ENCODE measurements at regions not wholly inside any gene's neighbourhood (a gene's known extent, or its start where the extent isn't known, plus 50 kb on each side); places are given as distances from the start of the nearest gene placed in this dataset.

DNA sequence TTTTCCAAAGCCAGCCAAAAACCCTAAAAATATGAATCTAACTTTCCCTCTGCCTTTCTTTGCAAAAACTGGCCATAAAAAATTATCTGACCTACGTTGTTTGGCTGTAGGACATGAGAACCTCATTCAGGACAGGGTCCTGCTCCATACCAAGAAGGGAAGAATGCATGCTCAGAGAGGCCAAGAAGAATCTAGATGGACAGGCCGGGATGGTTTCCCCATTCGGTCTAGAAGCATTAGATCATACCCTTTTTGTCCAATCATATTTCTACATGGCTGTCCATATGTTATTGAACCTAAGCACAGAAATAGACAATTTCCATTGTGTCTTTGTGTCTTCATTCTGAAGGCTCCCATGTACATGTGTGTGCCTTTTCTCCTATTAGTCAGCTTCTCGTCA is 2120.4 kb upstream of the PIK3C3 start:
- DNase-seq = no peak

DNA sequence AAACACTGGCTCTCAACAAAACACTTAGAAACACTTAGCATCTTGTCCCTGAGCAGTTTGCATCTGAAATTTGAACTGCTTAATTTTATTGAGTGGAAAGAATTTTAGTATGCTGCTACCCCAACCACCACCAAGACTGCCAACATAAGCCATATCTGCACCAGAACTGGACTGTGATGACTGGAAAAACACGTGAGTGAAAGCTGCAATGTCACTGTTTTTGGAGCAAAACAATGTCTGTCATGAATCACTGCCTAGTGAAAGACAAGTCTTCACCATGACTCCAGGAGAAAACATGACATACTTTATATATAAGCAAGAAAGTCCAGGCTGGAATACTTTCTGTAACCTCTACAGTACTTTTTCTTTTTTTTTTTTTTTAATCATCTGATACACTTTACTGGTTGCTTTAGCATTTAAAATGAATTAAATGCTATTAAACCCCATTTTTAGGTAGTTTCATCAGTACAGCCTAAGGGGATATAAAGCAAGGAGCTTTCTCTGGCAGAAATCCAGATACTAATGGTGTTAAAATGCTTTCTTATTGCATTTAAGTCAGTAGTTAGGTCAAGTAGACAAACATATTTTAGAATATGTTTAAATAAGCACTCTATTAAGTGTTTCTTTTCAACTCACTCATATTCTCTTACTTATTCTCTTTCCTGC is 2129.4 kb upstream of the PIK3C3 start:
- DNase-seq = no peak

DNA sequence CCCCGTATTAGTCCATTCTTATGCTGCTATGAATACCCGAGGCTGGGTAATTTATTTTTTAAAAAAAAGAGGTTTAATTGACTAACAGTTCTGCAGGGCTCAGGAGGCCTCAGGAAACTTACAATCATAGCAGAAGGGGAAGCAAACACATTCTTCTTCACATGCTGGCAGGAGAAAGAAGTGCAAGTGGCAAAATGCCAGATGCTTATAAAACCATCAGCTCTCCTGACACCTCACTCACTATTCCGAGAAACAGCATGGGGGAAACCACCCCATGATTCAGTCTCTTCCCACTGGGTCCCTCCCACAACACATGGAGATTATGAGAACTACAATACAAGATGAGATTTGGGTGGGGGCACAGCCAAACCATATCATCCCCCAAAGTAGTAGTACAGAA is 2148.5 kb upstream of the PIK3C3 start:
- no peak for DNase-seq

DNA sequence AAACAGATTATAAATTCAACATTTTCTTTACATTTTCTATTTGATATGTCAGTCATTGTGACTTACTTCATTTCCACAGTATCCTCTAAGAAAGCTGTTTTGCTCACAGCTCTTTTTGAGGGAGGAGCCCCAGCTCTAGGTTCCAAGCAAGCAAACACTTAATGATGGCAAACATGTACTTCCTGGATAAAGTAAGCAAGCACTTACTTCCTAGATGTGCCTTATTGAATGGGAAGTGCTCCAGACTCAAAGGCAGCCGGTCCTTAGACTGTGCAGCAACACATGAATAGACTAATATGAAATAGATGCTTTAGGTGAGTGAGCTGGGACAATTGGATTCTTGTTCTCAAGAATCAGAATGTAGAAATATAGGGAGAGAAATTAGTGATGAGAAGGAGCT is 2149.8 kb upstream of the PIK3C3 start:
- no peak for DNase-seq

DNA sequence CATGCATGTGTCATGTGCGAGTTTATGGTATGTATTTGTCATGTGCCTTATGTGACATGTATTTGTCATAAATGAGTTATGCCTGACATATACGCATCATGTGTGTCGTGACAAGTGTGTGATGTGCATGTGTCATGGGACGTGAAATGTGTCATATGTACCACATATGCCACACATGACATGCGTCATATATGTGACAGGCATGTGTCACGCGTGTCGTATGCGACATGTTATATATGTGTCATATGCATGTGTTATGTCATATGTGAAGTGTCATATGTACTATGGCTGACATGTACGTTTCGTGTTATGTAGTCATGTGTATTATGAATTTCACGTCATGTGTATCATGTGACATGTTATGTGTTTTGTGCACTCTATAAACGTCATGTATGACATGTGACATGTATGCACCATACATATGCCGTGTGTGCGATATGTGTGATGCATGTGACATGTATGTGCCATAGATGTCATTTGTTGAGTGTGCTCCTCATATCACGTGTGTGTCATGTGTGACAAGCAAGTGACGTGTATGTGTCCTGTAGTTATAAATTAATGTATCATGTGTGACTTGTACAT is 2152.3 kb upstream of the PIK3C3 start:
- DNase-seq = no peak

DNA sequence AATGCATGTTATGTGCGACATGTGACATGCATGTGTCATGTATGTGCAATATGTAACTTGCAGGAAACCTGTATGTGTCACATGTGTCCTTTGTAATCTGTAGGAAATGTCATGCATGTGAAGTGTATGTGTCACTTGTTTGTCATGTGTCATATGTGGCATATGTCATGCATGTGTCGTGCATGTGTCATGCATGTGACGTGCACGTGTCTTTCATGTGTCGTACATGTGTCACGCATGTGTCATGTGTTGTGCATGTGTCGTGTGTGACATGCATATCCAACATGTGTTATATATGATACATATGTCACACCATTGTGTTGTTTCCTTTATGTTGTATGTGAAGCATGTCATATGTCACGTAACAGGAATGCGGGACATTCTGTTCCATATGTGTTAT is 2153.2 kb upstream of the PIK3C3 start:
- no peak for DNase-seq

DNA sequence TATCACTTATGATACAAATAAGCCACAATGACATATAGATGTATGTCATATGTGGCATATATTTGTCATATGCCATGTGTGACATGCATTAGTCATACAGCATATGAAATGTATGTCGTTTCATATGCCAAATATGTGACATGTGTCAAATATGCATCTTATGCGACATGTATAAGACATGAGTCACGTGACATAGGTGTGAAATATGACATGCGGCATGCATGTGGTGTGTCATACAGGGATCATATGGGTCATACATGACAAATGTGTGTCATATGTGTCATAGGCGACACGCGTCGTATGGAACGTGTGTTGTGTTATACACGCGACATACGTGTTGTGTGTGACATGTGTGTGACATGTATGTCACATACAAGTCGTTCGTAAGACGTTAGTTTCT is 2154.0 kb upstream of the PIK3C3 start:
- no peak for DNase-seq

DNA sequence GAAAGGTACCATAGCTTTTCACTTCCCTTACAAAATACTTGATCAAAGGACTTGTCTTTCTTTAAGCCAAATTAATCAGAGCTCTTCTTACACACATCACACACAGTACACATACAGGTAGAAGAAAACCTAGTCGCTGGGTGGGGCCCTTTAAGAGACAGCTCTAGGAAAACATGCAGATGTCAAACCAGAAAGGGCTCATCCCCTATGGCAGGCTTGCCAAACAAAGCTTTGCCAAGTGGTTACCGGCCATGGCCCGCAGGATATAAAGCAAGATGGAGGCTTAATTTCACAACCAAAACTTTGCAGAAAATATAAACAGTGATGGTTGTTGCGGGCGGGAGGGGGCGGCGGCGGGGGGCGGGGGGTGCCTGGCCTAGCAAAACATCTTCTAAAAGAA is 2156.0 kb upstream of the PIK3C3 start:
- no peak for DNase-seq

DNA sequence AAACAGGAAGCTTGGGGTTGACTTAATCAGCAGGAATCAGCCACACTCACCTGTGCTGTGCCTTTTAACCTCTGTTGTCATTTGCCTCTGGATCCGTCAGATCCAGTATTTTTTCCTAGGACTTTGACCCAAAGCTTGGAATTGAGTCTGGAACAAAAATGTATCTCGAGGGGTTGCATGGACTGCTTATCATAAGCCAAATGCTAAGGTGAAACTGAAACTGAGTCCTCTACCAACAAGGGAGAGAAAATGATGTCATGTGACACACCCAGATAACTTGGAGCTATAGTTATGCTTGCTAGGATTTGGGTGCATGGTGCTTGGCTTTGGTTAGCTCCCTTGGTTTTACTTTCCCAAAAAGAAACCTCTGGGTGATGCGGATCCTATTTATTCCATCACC is 2158.6 kb upstream of the PIK3C3 start:
- DNase-seq = no peak

DNA sequence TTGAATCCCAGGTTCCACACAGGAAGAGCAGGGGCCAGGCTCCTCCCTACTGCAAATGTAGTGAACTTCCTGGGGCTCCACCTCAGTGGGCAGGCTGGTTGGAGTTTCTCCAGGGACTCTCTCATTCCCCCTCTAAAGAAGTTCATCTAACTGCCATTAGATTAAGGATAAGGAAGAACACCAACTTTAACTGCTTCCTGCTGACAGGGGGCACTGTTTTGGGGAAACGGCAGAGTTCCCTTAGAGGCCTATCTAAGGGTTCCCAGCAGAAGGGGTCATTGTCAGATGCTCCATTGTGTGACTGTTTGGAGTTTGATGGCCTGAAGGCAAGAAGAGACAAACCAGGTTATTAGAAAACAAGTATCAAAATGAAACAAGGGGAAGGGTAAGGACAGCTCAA is 2159.7 kb upstream of the PIK3C3 start:
- DNase-seq = no peak

DNA sequence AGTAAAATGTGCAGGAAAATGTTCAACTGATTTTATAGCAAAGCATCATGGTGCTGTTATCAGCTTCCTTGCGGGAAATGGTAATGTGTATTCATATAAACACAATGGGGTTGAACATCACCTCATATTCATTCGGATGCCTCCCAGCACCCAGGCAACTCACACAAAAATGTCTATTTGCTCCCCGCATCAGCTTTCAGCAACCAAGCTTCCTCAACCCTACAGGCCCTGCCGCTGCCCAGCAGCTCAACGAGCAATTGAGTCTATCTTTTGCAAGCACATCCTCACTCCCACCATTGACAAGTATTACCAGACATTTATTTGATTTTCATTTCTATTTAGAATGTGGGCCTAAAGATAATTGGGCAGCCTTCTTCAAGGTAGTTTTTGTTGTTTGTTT is 2161.4 kb upstream of the PIK3C3 start:
- no peak for DNase-seq

DNA sequence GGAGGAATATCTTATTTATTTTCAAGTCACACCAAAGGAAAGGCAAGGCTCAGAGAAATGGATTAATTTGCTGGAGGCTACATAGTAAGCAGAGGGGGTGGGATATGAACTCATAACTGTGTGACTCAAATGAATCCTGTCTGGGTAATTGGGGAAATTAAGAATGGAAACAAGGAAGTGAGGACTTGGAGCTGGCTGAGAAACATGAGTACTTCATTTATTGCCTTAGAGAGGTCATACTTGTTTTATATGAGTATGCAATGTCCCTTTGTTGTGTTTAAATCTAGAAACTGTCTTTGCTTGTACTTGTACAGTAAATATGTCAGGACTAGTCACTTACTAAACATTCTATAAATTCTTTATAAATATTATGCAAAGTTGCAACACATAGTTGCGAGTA is 2166.7 kb upstream of the PIK3C3 start:
- DNase-seq = no peak

DNA sequence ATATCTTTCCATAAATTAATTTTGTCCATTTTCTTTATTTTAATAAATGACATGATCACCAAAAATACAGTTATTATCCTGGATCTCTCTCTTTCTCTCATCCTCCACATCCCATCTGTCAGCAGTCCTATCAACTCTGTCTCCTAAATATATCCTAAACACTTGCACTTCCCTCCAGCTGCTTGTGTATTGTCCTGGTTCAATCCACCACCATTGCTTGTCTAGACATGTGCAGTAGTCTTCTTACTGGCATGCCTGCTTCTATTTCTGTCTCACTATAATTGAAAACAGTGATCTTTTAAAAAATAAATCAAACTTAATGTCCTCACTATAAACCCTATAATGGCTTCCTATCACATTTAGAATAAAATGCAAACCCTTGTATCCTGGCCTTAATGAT is 2168.6 kb upstream of the PIK3C3 start:
- DNase-seq = no peak

DNA sequence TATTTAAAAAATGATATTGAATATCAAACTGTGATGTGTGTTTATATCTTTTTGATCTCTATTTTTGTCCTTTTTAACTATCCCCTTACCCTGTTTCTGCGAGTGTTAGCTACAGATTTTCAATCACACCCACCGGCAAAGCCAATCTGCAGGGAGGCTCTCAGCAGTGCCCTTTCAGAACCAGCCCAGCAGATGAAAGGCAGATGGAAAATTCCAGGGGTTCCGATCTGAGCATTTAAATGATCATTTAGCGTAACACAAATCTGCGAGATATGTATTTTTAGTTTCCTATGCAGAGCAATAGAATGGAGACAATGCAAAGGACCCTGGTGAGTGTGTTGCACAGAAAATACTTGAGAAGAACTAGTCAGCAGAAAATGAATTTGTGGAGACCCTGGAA is 2170.5 kb upstream of the PIK3C3 start:
- DNase-seq = no peak

DNA sequence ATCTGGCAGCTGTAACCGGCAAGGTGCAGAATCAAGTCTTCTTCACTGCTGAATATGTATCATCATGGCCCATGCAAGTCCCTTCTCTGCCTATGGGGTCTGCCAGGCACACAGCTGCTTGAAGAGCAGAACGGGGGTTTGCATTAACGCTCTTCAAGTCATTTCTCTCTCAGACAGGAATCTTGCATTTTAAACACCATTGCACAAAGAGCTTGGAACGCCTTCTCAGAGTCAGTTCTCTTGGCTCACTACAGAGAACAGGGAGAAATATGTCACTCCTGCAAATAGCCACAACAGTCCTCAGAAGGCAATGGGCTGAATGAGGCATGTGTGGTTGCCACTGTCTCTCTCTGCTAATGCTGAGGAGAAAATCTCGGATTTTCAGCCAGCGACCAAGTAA is 2173.5 kb upstream of the PIK3C3 start:
- no peak for DNase-seq

DNA sequence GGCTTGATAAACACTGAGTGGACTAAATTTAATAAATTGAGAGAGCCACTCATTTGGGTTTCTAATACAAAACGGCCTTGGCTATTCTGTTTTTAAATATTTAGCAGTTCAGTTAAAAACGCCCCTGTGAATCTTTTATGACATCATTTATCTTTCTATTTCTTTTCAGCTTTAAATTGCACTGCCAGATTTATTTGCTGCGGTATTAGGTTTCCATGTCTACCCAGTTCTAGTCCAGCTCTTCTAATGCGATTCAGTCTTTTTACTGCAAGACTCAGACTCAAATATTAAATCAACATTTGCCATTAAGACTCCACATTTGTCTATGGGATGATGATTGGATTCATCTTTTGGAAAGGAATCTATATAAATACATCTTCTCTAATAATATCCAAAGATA is 2174.3 kb upstream of the PIK3C3 start:
- no peak for DNase-seq

DNA sequence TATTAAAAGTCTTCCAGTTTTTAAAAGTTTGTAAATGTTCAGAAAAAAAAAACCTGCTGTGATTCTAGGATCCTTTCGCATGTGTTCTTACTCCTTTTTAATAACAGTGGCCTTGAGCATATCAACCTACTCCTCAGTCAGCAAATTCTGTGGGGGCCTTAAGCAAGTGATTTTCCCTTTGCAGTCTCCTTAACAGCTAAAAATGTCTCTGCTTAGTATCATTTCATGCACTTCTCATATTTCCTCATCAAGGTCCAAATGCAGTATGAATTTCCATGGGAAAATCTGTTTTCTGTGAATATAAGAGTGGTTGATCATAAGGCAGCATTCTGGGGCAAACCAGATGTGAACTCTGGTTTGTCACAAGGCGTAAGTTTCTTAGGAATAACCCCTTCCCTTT is 2175.1 kb upstream of the PIK3C3 start:
- DNase-seq = no peak

DNA sequence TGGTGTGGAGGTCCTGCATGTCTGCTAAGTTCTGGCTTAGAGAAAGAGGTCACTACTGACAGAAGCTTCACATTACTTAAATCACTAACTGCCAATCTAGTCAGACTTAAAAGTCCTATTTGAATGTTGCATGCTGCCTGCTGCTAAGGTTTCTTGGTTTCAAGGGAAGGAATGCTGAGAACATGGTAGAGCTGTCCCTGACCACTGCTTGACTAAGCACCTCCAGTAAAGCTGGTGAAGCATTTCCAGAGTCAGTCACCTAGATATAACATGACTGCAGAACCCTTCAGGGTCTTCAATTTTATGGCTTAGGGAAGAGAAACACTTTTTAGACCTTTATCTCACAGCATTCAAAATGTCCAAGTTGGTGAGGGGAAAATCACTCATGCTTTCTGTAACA is 2178.3 kb upstream of the PIK3C3 start:
- DNase-seq = no peak

DNA sequence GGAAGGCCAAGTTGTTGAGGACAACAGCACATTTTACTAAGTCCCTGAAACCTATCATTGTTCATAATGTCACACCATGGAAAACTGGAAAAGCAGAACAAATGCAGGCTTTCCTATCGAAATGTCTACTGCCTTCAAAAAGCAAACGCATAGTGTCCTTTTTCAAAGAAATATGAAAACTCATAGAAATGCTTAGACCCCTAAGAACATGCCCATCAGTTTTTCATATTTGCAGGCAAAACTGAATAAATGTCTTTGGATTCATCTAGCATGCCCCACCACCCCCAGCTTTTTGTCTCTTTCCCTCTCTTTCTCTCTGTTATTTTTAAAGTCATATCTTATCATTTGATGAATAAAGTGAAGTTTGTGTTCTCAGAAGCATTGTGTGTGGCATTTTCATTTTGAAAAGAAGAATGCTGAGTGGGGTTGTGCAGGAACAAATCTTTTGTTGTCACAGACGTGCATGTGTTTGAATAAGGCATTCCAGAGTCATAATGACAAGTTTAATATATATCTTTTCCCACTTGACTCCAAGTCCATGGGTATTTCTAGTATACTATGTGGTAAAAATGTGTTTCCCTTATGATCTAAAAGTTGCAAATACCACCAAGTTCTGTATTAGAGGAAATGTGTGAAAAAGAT is 2180.0 kb upstream of the PIK3C3 start:
- DNase-seq = no peak

DNA sequence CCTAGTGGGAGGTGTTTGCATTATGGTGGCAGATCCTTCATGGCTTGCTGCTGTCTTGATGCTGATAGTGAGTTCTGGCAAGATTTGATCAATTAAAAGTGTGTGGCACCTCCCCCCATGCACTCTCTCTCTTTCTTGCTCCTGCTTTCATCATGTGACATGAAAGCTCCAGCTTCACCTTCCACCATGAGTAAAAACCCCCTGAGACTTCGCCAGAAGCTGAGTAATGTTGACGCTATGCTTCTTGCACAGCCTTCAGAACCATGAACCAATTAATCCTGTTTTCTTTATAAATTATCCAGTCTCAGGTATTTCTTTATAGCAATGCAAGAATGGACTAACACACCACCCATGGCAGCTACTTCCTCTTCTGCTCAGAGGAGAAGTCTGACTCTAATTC is 2181.4 kb upstream of the PIK3C3 start:
- DNase-seq = no peak

DNA sequence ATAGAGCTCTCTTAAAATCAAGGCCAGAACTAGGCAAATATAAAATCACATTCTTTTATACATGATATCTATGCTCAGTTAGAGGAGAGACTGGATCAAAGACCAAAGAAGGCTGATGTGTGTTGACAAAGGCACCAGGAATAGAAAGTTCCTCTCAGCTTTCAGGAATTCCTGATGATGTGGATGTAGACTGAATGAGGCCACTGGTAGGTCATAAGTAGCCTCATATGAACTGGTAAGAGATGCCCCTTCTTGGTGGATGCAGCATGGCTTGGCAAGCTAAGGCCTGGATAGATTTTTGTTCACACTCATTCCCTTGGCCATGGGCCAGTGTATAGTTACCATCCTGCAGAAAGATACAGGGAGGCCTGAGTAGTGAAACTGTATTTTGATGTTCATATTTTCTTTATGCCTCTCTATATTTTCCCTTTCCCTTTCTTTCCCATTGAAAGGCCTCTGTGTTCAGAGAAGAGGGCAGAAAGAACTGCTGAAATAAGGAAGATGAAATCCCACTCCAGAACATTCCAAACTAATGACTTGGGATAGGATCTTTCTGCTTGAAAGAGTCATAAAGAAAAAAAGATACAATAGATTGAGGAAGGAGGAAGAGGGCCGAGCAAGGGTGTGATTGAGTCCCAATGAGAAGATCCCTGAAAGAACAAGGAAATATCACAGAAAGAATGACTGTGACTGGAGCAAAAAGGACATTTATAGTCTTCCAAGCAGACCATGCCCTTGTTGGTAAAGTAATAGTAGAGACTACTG is 2182.7 kb upstream of the PIK3C3 start:
- no peak for DNase-seq

DNA sequence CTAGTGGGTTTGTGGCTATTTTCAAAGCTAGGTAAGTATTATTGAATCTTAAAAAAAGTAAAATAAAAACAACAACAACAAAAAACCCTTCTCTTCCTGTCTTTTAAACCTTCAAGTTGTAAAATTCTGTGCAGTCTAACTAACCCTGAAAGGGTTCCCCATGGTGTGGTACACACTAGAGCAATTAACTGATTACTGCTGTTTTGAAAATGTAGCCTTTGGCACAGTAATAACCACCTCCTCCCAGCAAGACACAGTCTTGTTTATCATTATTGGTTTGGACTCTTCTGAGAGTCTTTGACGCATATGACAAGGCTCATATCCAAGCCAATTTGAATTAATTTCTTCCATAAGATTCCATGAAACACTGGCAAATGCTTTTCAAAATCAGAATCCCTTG is 2184.6 kb upstream of the PIK3C3 start:
- DNase-seq = no peak

DNA sequence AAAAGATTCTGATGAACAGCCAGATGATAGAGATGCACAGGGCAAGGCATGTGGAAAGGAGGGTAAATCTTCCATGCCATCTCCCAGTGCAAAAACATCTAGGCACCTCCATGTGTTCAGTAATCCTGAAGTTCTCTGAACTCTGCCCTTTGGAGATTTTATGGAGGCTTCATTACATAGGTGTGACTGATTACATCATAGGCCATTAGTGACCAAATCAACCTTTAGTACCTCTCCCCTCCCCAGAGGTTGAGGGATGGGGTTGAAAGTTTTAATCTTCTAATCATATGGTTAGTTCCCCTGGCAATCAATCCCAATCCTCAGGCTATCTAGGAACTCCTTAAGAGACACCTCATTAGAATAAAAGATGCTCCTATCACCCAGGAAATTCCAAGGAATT is 2190.2 kb upstream of the PIK3C3 start:
- no peak for DNase-seq

DNA sequence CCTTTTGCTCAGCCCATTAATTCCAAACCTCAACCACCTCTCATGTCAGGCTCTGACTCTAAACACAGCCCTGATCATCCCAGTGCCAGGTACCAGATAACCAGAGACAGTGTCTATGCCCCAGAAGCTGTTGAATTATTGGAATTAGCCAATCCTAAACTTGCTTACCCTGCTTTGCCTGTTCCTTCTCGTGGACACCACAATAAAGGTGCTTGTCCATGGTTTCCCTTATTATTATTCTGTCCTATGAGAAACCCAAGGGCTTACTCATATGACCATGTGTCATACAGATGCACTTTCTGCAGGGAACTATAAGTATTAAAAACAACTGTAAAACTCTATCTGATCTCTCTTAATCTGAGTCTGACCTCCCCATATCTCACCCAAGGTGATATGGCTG is 2193.8 kb upstream of the PIK3C3 start:
- DNase-seq = no peak
